GM10248 (cell line): ENCODE measurements at regions not wholly inside any gene's neighbourhood (a gene's known extent, or its start where the extent isn't known, plus 50 kb on each side); places are given as distances from the start of the nearest gene placed in this dataset.

ENCODE experiments used
- CTCF ChIA-PET: fragments of 300-600 bp; sonication (Branson Sonifier 250); formaldehyde crosslinking; extraction: SDS; loops from one replicate; lab custom pipeline; 2021; ENCODE audit warnings: antibody characterized with exemption; lab: Yijun Ruan, JAX
- POLR2A ChIA-PET: fragments of 350-650 bp; sonication (Branson Sonifier 250); formaldehyde crosslinking; extraction: SDS; loops from one replicate; lab custom pipeline; 2020; ENCODE audit warnings: antibody characterized with exemption; lab: Yijun Ruan, JAX
- DNase-seq: peaks from one replicate; pipeline ENCODE4 v3.0.0; 2012; ENCODE audit errors: extremely low spot score
- TF ChIP-seq, protein P1 (sequence below): IDR thresholded peaks from 2 replicates; pipeline ENCODE4 v1.5.1; 2012; ENCODE audit warnings: mild to moderate bottlenecking, low read depth; ENCODE audit errors: extremely low read depth, missing control alignments, control extremely low read depth

DNA sequence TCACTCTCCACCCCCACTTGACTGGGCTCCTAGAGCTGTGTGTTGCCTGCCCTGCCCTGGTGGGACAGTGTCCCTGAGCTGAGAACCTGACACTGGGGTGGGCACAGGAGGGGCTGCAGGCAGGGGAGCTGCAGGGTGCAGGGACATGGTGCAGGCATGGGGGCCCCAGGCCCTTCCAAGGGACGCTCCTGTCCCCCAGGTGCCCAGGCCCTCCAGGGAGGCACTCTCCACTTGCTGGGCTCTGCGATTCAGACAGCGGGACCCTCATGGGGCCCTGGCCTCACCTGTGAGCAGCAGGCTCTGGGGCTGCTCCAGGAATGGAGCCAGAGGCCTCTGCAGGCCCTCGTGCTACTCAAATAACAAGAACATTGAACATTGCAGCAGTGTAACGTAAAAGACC is 89.4 kb downstream of the BARX1 start:
- CTCF ChIA-PET: no interaction called here
- TF ChIP-seq, protein P1, sequence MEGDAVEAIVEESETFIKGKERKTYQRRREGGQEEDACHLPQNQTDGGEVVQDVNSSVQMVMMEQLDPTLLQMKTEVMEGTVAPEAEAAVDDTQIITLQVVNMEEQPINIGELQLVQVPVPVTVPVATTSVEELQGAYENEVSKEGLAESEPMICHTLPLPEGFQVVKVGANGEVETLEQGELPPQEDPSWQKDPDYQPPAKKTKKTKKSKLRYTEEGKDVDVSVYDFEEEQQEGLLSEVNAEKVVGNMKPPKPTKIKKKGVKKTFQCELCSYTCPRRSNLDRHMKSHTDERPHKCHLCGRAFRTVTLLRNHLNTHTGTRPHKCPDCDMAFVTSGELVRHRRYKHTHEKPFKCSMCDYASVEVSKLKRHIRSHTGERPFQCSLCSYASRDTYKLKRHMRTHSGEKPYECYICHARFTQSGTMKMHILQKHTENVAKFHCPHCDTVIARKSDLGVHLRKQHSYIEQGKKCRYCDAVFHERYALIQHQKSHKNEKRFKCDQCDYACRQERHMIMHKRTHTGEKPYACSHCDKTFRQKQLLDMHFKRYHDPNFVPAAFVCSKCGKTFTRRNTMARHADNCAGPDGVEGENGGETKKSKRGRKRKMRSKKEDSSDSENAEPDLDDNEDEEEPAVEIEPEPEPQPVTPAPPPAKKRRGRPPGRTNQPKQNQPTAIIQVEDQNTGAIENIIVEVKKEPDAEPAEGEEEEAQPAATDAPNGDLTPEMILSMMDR: no peak
- DNase-seq: no peak
- POLR2A ChIA-PET: no interaction called here

DNA sequence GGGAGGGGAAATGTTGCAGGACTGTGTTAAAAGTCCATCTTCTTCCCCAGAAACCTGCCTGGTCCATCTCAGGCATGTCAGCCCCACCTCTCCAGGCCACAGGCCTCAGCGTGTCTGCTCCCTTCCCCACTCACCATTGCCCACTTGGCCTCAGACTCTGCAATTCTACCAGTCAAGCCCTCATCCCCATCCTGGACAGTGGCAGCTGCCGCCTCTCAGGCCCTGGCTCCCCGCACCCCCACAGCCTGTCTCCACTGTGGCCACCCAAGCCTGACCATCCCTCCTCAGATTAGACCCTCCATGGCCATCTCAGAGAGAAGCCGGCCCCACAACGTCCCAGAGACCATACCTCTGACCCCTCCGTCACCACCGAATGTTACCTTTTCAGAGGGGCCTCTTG is 89.9 kb downstream of the BARX1 start:
- ChIA-PET CTCF (no interaction called here), POLR2A (no interaction called here)
- DNase-seq: no peak
- TF ChIP-seq, protein P1: no peak

DNA sequence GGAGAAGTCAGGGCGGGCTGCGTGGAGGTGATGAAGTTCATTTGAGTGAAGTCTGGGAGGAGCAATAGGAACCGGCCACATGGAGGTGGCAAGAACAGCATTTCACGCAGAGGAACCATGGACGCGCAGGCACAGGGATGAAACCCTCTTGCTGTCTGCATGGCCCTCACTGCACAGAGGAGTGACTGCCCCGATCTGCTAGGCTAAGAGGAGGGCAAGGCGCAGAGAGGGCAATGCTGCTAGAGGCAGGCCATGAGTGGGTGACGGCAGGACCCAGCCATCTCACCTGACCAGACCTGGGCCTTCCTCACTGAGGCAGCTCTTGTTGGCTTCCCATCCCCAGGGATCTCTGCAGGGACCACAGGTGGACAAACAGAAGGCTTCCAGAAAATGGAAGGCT is 90.3 kb downstream of the BARX1 start:
- CTCF ChIA-PET: no interaction called here
- TF ChIP-seq, protein P1: no peak
- peak; percentile 13 for DNase-seq
- POLR2A ChIA-PET: no interaction called here

DNA sequence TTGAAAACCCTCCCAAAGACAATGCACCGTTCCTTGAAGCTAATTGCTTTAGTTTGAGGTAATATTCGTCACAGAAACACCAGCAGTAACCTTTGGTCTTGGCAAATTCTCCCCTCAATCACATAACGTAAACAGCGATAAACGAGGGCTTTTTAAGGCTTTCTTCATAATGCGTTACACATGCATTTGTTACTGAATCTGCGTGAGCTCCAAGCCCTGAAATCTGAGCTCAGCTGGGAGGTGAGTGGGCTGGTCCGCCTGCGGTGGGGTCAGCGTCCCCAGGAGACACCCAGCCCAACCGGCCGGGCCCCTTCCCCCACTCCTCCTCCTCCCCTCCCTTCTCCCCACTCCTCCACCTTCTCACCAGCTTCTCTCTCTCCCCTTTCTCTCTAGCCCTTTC is 91.1 kb downstream of the BARX1 start:
- ChIA-PET CTCF (no interaction called here), POLR2A (no interaction called here)
- TF ChIP-seq, protein P1: no peak
- DNase-seq: no peak

DNA sequence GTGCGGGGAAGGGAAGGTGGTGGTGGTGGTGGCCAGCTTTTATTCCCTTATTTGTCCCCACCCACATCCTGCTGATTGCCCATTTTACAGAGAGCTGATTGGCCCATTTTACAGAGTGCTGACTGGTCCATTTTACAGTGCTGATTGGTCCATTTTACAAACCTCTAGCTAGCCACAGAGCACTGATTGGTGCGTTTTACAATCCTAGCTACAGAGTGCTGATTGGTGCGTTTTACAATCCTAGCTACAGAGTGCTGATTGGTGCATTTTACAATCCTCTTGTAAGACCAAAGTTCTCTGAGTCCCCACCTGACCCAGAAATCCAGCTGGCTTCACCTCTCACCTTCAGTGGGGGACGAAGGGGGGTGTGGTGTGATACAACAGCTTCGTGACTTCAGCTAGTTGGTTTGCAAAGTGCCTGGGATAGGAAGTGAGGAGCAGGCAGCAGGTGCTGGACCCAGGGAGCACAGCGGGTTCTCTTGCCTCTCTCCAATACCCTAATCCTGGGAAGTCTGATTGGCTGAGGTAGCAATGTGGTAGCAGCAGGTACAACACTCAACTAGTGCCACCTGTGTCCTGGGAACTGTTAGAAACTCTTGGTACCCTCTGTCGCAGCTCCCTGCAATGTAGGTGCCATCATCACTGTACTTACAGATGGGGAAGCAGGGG is 92.1 kb downstream of the BARX1 start:
- CTCF ChIA-PET: interaction anchor here (1.4 kb wide), 1 partner anchor 38 kb away, joined by 3 read pairs; no protein-coding TSS in a partner anchor
- POLR2A ChIA-PET: no interaction called here
- peak; percentile 8 for DNase-seq
- TF ChIP-seq, protein P1: no peak

DNA sequence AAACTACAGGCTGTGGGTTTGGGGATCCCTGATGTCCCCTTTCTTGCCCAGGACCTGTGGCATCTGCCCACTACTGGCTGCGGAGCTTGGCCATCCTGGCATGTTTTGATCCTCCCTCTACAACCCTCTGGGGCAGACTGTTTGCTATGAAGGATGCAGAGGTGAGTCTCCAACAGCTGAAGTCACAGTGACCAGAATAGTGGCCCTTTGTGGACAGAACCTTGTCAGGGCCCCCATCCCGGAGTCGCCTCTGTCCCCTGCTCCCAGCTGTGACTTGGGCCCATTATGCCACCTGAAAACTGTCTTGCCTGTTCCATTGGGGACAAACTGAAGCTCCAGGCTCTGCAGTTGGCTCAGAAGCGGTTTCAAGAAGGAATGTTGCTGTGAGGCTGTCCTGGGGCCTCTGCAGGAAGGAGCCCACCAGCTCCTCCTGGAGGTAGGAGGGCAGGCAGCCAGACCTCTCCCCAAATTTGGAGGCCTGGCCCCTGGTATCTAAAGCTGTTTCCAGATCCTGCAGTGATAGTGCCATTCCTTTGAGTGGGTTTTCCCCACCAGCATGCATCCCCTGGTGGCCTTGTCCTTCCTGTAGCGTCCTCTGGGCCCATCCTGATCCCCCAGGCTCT is 93.3 kb downstream of the BARX1 start:
- POLR2A ChIA-PET: no interaction called here
- TF ChIP-seq, protein P1: no peak
- DNase-seq: peak; percentile 9
- CTCF ChIA-PET: no interaction called here
